ENCODE measurements at regions not wholly inside any gene's neighbourhood (a gene's known extent, or its start where the extent isn't known, plus 50 kb on each side); places are given as distances from the start of the nearest gene placed in this dataset.

GRCh38 chr5:136455409-136455808, 90.1 kb upstream of the TRPC7 start:
- TF ChIP-seq, protein P1, sequence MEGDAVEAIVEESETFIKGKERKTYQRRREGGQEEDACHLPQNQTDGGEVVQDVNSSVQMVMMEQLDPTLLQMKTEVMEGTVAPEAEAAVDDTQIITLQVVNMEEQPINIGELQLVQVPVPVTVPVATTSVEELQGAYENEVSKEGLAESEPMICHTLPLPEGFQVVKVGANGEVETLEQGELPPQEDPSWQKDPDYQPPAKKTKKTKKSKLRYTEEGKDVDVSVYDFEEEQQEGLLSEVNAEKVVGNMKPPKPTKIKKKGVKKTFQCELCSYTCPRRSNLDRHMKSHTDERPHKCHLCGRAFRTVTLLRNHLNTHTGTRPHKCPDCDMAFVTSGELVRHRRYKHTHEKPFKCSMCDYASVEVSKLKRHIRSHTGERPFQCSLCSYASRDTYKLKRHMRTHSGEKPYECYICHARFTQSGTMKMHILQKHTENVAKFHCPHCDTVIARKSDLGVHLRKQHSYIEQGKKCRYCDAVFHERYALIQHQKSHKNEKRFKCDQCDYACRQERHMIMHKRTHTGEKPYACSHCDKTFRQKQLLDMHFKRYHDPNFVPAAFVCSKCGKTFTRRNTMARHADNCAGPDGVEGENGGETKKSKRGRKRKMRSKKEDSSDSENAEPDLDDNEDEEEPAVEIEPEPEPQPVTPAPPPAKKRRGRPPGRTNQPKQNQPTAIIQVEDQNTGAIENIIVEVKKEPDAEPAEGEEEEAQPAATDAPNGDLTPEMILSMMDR (conservative IDR thresholded peaks at IDR 0.05; ENCODE audit: low read depth, low read length) = no peak
- no peak for TF ChIP-seq EZH2 (IDR thresholded peaks at IDR 0.05; ENCODE audit: borderline replicate concordance, low read depth, low read length, poor library complexity, severe bottlenecking)

Measured in A673 (cell line).